ENCODE measurements at regions not wholly inside any gene's neighbourhood (a gene's known extent, or its start where the extent isn't known, plus 50 kb on each side); places are given as distances from the start of the nearest gene placed in this dataset.

- no peak for TF ChIP-seq EP300 (IDR thresholded peaks at IDR 0.05)
- TF ChIP-seq CTCF (IDR thresholded peaks at IDR 0.05) = no peak
These were observed 110.8 kb downstream of the ZNF22 start for GRCh38 chr10:45111509-45111908.

Measured in upper lobe of left lung (tissue), 4 donors.